GM12878 (cell line): ENCODE measurements at regions not wholly inside any gene's neighbourhood (a gene's known extent, or its start where the extent isn't known, plus 50 kb on each side); places are given as distances from the start of the nearest gene placed in this dataset.
"Not testable (repeated sequence)": the region's sequence is repeated elsewhere in the genome, so short reads cannot be mapped to it uniquely, and the experiment has no call there.

Source experiments
- ATAC-seq: fragments of 200-7000 bp; cut with Tn5 transposase; 3 replicates; pipeline ENCODE4 v1.9.1; 2020; ENCODE audit warnings: mild to moderate bottlenecking, moderate library complexity
- BruUV-seq: library from RNA; stranded (reverse); fragments of 400-500 nt; replicated peaks from 2 replicates; lab custom pipeline; 2021; lab: Mats Ljungman, UMichigan
- CTCF ChIA-PET: fragments of 300-600 bp; sonication (Branson Sonifier 250); formaldehyde crosslinking; extraction: SDS; loops from one replicate; lab custom pipeline; 2021; ENCODE audit warnings: inconsistent platforms; lab: Yijun Ruan, JAX
- POLR2A ChIA-PET: fragments of 350-600 bp; formaldehyde crosslinking; extraction: SDS; loops from one replicate; lab custom pipeline; 2021; ENCODE audit warnings: inconsistent platforms; lab: Charles Lee
- RAD21 ChIA-PET: fragments of 300-600 bp; sonication (Branson Sonifier 250); formaldehyde crosslinking; loops from one replicate; lab custom pipeline; 2023; ENCODE audit warnings: antibody characterized with exemption; ENCODE audit not compliant: unreplicated experiment; lab: Charles Lee
- SMC1A ChIA-PET: fragments of 300-600 bp; sonication (Branson Sonifier 250); formaldehyde crosslinking; loops from one replicate; lab custom pipeline; 2023; ENCODE audit not compliant: unreplicated experiment, uncharacterized antibody; lab: Charles Lee
- DNase-seq: peaks from one replicate; pipeline ENCODE4 v3.0.0-alpha.2; 2011; ENCODE audit warnings: low read depth, low spot score
- FAIRE-seq: peaks from 3 replicates; lab custom pipeline; 2011; peaks lifted over from hg19 to GRCh38; lab: Jason Lieb, UNC
- H2AFZ ChIP-seq: 2 replicates; pipeline ENCODE4 v1.6.0; 2011; ENCODE audit warnings: low read depth, low read length, control low read depth; ENCODE audit not compliant: control insufficient read depth
- H3K27ac ChIP-seq: 2 replicates; pipeline ENCODE4 v1.5.1; 2011; ENCODE audit warnings: control low read depth; ENCODE audit not compliant: control insufficient read depth, insufficient read depth
- H3K27me3 ChIP-seq, 2 experiments: replicated peaks in 1 of 2; 2 replicates each; pipeline versions ENCODE4 v1.6.0 to v1.6.1; 2011; ENCODE audit warnings: low read length in 1 of 2; ENCODE audit not compliant: control insufficient read depth in 2 of 2, insufficient read depth in 2 of 2
- H3K36me3 ChIP-seq, 2 experiments: 2 replicates each; pipeline ENCODE4 v1.5.1; 2011; ENCODE audit warnings: low read length in 1 of 2; ENCODE audit not compliant: control insufficient read depth in 2 of 2, insufficient read depth in 2 of 2
- H3K4me1 ChIP-seq: 2 replicates; pipeline ENCODE4 v1.6.1; 2011; ENCODE audit warnings: mild to moderate bottlenecking, low read length, moderate library complexity, mixed read lengths; ENCODE audit not compliant: control insufficient read depth, insufficient read depth
- H3K4me2 ChIP-seq: 2 replicates; pipeline ENCODE4 v1.6.0; 2011; ENCODE audit warnings: control low read depth; ENCODE audit not compliant: control insufficient read depth, insufficient read depth
- H3K4me3 ChIP-seq: fragments of 200-600 bp; sonication (generic); 2 replicates; pipeline ENCODE4 v1.5.1; 2016
- H3K79me2 ChIP-seq: 2 replicates; pipeline ENCODE4 v1.6.0; 2011; ENCODE audit warnings: low read length; ENCODE audit not compliant: control insufficient read depth, insufficient read depth
- H3K9ac ChIP-seq: 2 replicates; pipeline ENCODE4 v1.8.0; 2011; ENCODE audit warnings: low read length, control low read depth, mixed read lengths; ENCODE audit not compliant: control insufficient read depth, insufficient read depth
- H3K9me3 ChIP-seq: replicated peaks from 3 replicates; pipeline ENCODE4 v1.5.1; 2011; ENCODE audit warnings: mild to moderate bottlenecking, low read length; ENCODE audit not compliant: control insufficient read depth, insufficient read depth
- H4K20me1 ChIP-seq: 2 replicates; pipeline ENCODE4 v1.6.0; 2011; ENCODE audit not compliant: control insufficient read depth, insufficient read depth
- CBFB ChIP-seq: IDR thresholded peaks from 2 replicates; pipeline ENCODE4 v1.6.1; 2016; ENCODE audit warnings: antibody characterized with exemption, low read depth
- CEBPB ChIP-seq, 2 experiments: fragments of 150-350 bp in 1 of 2; IDR thresholded peaks; 2 replicates each; pipeline ENCODE4 v1.6.1; 2012 to 2014; ENCODE audit warnings: low read depth in 2 of 2, low read length in 2 of 2, borderline replicate concordance in 1 of 2, inconsistent platforms in 1 of 2
- CHD4 ChIP-seq: fragments of 200-600 bp; sonication (generic); IDR thresholded peaks from 2 replicates; pipeline ENCODE4 v1.6.1; 2016; ENCODE audit warnings: mild to moderate bottlenecking
- CREB1 ChIP-seq: IDR thresholded peaks from 2 replicates; pipeline ENCODE4 v1.6.1; 2012; ENCODE audit warnings: low read depth, mild to moderate bottlenecking, inconsistent platforms
- CREM ChIP-seq: IDR thresholded peaks from 2 replicates; pipeline ENCODE4 v1.6.1; 2014; ENCODE audit warnings: antibody characterized with exemption, low read depth
- HDAC2 ChIP-seq: fragments of 200-600 bp; sonication (generic); IDR thresholded peaks from 2 replicates; pipeline ENCODE4 v1.6.1; 2017
- HSF1 ChIP-seq: fragments of 150-350 bp; IDR thresholded peaks from 2 replicates; pipeline ENCODE4 v1.6.1; 2014; ENCODE audit warnings: mild to moderate bottlenecking, low read depth, low read length
- IRF4 ChIP-seq: IDR thresholded peaks from 2 replicates; pipeline ENCODE4 v1.6.1; 2011; ENCODE audit warnings: low read depth, low read length
- MLLT1 ChIP-seq: fragments of 450-650 bp; IDR thresholded peaks from 2 replicates; pipeline ENCODE4 v1.6.1; 2016; ENCODE audit warnings: mild to moderate bottlenecking
- NFYB ChIP-seq: IDR thresholded peaks from 2 replicates; pipeline ENCODE4 v1.6.1; 2011; ENCODE audit warnings: low read depth, mild to moderate bottlenecking, low read length, improper control_type of control experiment, moderate library complexity; ENCODE audit not compliant: insufficient read depth
- PML ChIP-seq: IDR thresholded peaks from 2 replicates; pipeline ENCODE4 v1.6.1; 2012; ENCODE audit warnings: low read length, inconsistent platforms
- POLR2AphosphoS5 ChIP-seq: IDR thresholded peaks from 2 replicates; pipeline ENCODE4 v1.6.1; 2011; ENCODE audit warnings: mild to moderate bottlenecking, low read length, inconsistent platforms
- TCF7 ChIP-seq: IDR thresholded peaks from 2 replicates; pipeline ENCODE4 v1.6.1; 2014; ENCODE audit warnings: antibody characterized with exemption, borderline replicate concordance
- ZBED1 ChIP-seq: IDR thresholded peaks from 2 replicates; pipeline ENCODE4 v1.6.1; 2016; ENCODE audit warnings: borderline replicate concordance
- ZNF622 ChIP-seq: fragments of 450-650 bp; IDR thresholded peaks from 2 replicates; pipeline ENCODE4 v1.6.1; 2017; ENCODE audit warnings: mild to moderate bottlenecking, inconsistent platforms
- WGBS: methylation state at CpG from one replicate; pipeline ENCODE4 v1.1.6; 2016; ENCODE audit warnings: low lambda C conversion rate; ENCODE audit not compliant: insufficient replicate concordance, insufficient coverage; ENCODE audit errors: missing lambda C conversion rate; 5-methylcytosine and 5-hydroxymethylcytosine counted together
- in situ Hi-C: fragments of 300-500 bp; cut with MboI; formaldehyde crosslinking; loops from 9 replicates; pipeline ENCODE4 v1.14.3; 2018; ENCODE audit warnings: mixed read lengths
- intact Hi-C: fragments of 100-400 bp; cut with micrococcal nuclease; formaldehyde crosslinking; loops from one replicate; pipeline ENCODE4 v1.14.2; 2022; ENCODE audit not compliant: unreplicated experiment
- TF ChIP-seq, protein P1 (sequence below): IDR thresholded peaks from 2 replicates; pipeline ENCODE4 v1.6.1; 2011; ENCODE audit warnings: mild to moderate bottlenecking, low read depth, low read length, moderate library complexity; ENCODE audit not compliant: insufficient replicate concordance

- H3K79me2 ChIP-seq, H3K4me2 ChIP-seq, FAIRE-seq, H3K27ac ChIP-seq, ATAC-seq, intact Hi-C loops, H4K20me1 ChIP-seq, BruUV-seq, H3K9me3 ChIP-seq, RAD21 ChIA-PET, H3K4me3 ChIP-seq, in situ Hi-C loops, POLR2A ChIA-PET, H3K36me3 ChIP-seq, H3K4me1 ChIP-seq, DNase-seq, H3K9ac ChIP-seq, H2AFZ ChIP-seq, H3K27me3 ChIP-seq, CTCF ChIA-PET: not testable (repeated sequence)
- SMC1A ChIA-PET: interaction anchor here (0.8 kb wide), 1 partner anchor 19 kb away, joined by 3 read pairs; no protein-coding TSS in a partner anchor
- peak; percentile 64 for TF ChIP-seq NFYB
- 49% methylated on average over 5 of the region's 5 CpGs for WGBS
Measured at GRCh38 chr9:104195142-104195541, 101.0 kb downstream of the SMC2 start.

DNA sequence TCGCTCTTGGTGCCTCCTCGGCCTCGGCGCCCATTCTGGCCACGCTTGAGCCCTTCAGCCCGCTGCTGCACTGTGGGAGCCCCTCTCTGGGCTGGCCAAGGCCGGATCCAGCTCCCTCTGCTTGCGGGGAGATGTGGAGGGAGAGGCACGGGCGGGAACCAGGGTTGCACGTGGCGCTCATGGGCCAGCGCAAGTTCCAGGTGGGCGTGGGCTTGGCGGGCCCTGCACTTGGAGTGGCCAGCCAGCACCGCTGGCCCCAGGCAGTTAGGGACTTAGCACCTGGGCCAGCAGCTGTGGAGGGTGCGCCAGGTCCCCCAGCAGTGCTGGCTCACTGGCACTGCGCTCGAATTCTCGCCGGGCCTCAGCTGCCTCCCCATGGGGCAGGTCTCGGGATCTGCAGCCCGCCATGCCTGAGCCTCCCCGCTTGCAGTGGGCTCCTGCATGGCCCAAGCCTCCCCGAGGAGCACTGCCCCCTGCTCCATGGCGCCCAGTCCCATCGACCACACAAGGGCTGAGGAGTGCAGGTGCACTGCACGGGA, 106.4 kb downstream of the SMC2 start:
- FAIRE-seq (no peak), DNase-seq (no peak), ATAC-seq (no peak)
- ChIA-PET SMC1A (no interaction called here), CTCF (interaction anchor here (1.4 kb wide), 1 partner anchor 12 kb away, joined by 3 read pairs; no protein-coding TSS in a partner anchor), POLR2A (no interaction called here), RAD21 (no interaction called here)
- H3K9ac ChIP-seq: no peak overlapping the region
- WGBS: 49% methylated on average over 28 of the region's 28 CpGs
- no peaks in the 10 kb centered on the region for H3K27me3 ChIP-seq
- no peak overlapping the region for H2AFZ ChIP-seq
- no peaks in the 10 kb centered on the region for H3K36me3 ChIP-seq
- H3K27ac ChIP-seq: no peak overlapping the region
- H3K9me3 ChIP-seq: no peaks in the 10 kb centered on the region
- BruUV-seq: no TSS peak
- H3K79me2 ChIP-seq: no peaks in the 10 kb centered on the region
- H4K20me1 ChIP-seq: no peaks in the 10 kb centered on the region
- in situ Hi-C loops: no loop called here
- H3K4me3 ChIP-seq: no peak overlapping the region
- H3K4me2 ChIP-seq: no peak overlapping the region
- intact Hi-C loops: no loop called here
- H3K4me1 ChIP-seq: no peaks in the 10 kb centered on the region
- TF ChIP-seq IRF4 (no peak), CEBPB (IDR thresholded peaks at IDR 0.05; ENCODE audit: borderline replicate concordance in 1 of 2, low read depth in 2 of 2, low read length in 2 of 2) (no peak), PML (no peak), TCF7 (no peak), CBFB (no peak), ZNF622 (no peak), CREB1 (no peak), POLR2AphosphoS5 (no peak), CHD4 (no peak), HSF1 (no peak), ZBED1 (no peak), HDAC2 (no peak), CREM (no peak), MLLT1 (no peak)
- TF ChIP-seq, protein P1, sequence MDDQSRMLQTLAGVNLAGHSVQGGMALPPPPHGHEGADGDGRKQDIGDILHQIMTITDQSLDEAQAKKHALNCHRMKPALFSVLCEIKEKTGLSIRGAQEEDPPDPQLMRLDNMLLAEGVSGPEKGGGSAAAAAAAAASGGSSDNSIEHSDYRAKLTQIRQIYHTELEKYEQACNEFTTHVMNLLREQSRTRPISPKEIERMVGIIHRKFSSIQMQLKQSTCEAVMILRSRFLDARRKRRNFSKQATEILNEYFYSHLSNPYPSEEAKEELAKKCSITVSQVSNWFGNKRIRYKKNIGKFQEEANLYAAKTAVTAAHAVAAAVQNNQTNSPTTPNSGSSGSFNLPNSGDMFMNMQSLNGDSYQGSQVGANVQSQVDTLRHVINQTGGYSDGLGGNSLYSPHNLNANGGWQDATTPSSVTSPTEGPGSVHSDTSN: no peak
